GM12878 (cell line): ENCODE measurements at regions not wholly inside any gene's neighbourhood (a gene's known extent, or its start where the extent isn't known, plus 50 kb on each side); places are given as distances from the start of the nearest gene placed in this dataset.

Source experiments
- ATAC-seq: fragments of 200-7000 bp; cut with Tn5 transposase; 3 replicates; pipeline ENCODE4 v1.9.1; 2020; ENCODE audit warnings: mild to moderate bottlenecking, moderate library complexity
- BruUV-seq: library from RNA; stranded (reverse); fragments of 400-500 nt; replicated peaks from 2 replicates; lab custom pipeline; 2021; lab: Mats Ljungman, UMichigan
- CTCF ChIA-PET: fragments of 300-600 bp; sonication (Branson Sonifier 250); formaldehyde crosslinking; extraction: SDS; loops from one replicate; lab custom pipeline; 2021; ENCODE audit warnings: inconsistent platforms; lab: Yijun Ruan, JAX
- POLR2A ChIA-PET: fragments of 350-600 bp; formaldehyde crosslinking; extraction: SDS; loops from one replicate; lab custom pipeline; 2021; ENCODE audit warnings: inconsistent platforms; lab: Charles Lee
- RAD21 ChIA-PET: fragments of 300-600 bp; sonication (Branson Sonifier 250); formaldehyde crosslinking; loops from one replicate; lab custom pipeline; 2023; ENCODE audit warnings: antibody characterized with exemption; ENCODE audit not compliant: unreplicated experiment; lab: Charles Lee
- SMC1A ChIA-PET: fragments of 300-600 bp; sonication (Branson Sonifier 250); formaldehyde crosslinking; loops from one replicate; lab custom pipeline; 2023; ENCODE audit not compliant: unreplicated experiment, uncharacterized antibody; lab: Charles Lee
- DNase-seq: peaks from one replicate; pipeline ENCODE4 v3.0.0-alpha.2; 2011; ENCODE audit warnings: low read depth, low spot score
- FAIRE-seq: peaks from 3 replicates; lab custom pipeline; 2011; peaks lifted over from hg19 to GRCh38; lab: Jason Lieb, UNC
- H2AFZ ChIP-seq: 2 replicates; pipeline ENCODE4 v1.6.0; 2011; ENCODE audit warnings: low read depth, low read length, control low read depth; ENCODE audit not compliant: control insufficient read depth
- H3K27ac ChIP-seq: 2 replicates; pipeline ENCODE4 v1.5.1; 2011; ENCODE audit warnings: control low read depth; ENCODE audit not compliant: control insufficient read depth, insufficient read depth
- H3K27me3 ChIP-seq, 2 experiments: replicated peaks in 1 of 2; 2 replicates each; pipeline versions ENCODE4 v1.6.0 to v1.6.1; 2011; ENCODE audit warnings: low read length in 1 of 2; ENCODE audit not compliant: control insufficient read depth in 2 of 2, insufficient read depth in 2 of 2
- H3K36me3 ChIP-seq, 2 experiments: 2 replicates each; pipeline ENCODE4 v1.5.1; 2011; ENCODE audit warnings: low read length in 1 of 2; ENCODE audit not compliant: control insufficient read depth in 2 of 2, insufficient read depth in 2 of 2
- H3K4me1 ChIP-seq: 2 replicates; pipeline ENCODE4 v1.6.1; 2011; ENCODE audit warnings: mild to moderate bottlenecking, low read length, moderate library complexity, mixed read lengths; ENCODE audit not compliant: control insufficient read depth, insufficient read depth
- H3K4me2 ChIP-seq: 2 replicates; pipeline ENCODE4 v1.6.0; 2011; ENCODE audit warnings: control low read depth; ENCODE audit not compliant: control insufficient read depth, insufficient read depth
- H3K4me3 ChIP-seq: fragments of 200-600 bp; sonication (generic); 2 replicates; pipeline ENCODE4 v1.5.1; 2016
- H3K79me2 ChIP-seq: 2 replicates; pipeline ENCODE4 v1.6.0; 2011; ENCODE audit warnings: low read length; ENCODE audit not compliant: control insufficient read depth, insufficient read depth
- H3K9ac ChIP-seq: 2 replicates; pipeline ENCODE4 v1.8.0; 2011; ENCODE audit warnings: low read length, control low read depth, mixed read lengths; ENCODE audit not compliant: control insufficient read depth, insufficient read depth
- H3K9me3 ChIP-seq: replicated peaks from 3 replicates; pipeline ENCODE4 v1.5.1; 2011; ENCODE audit warnings: mild to moderate bottlenecking, low read length; ENCODE audit not compliant: control insufficient read depth, insufficient read depth
- H4K20me1 ChIP-seq: 2 replicates; pipeline ENCODE4 v1.6.0; 2011; ENCODE audit not compliant: control insufficient read depth, insufficient read depth
- MTA2 ChIP-seq: fragments of 450-650 bp; IDR thresholded peaks from 2 replicates; pipeline ENCODE4 v1.6.1; 2016; ENCODE audit warnings: low read depth, mild to moderate bottlenecking, moderate library complexity
- RAD21 ChIP-seq: IDR thresholded peaks from 2 replicates; pipeline ENCODE4 v1.6.1; 2011; ENCODE audit warnings: mild to moderate bottlenecking, low read depth, low read length, moderate library complexity; ENCODE audit not compliant: insufficient read depth
- SMC3 ChIP-seq: IDR thresholded peaks from 2 replicates; pipeline ENCODE4 v1.6.1; 2011; ENCODE audit warnings: low read length, improper control_type of control experiment, borderline replicate concordance
- YY1 ChIP-seq: IDR thresholded peaks from 2 replicates; pipeline ENCODE4 v1.6.1; 2011; ENCODE audit warnings: low read depth, mild to moderate bottlenecking, low read length
- WGBS: methylation state at CpG from one replicate; pipeline ENCODE4 v1.1.6; 2016; ENCODE audit warnings: low lambda C conversion rate; ENCODE audit not compliant: insufficient replicate concordance, insufficient coverage; ENCODE audit errors: missing lambda C conversion rate; 5-methylcytosine and 5-hydroxymethylcytosine counted together
- in situ Hi-C: fragments of 300-500 bp; cut with MboI; formaldehyde crosslinking; loops from 9 replicates; pipeline ENCODE4 v1.14.3; 2018; ENCODE audit warnings: mixed read lengths
- intact Hi-C: fragments of 100-400 bp; cut with micrococcal nuclease; formaldehyde crosslinking; loops from one replicate; pipeline ENCODE4 v1.14.2; 2022; ENCODE audit not compliant: unreplicated experiment
- TF ChIP-seq, protein P1 (sequence below), 3 experiments: IDR thresholded peaks in 2 of 3; conservative IDR thresholded peaks in 1 of 3; 2 replicates each; pipeline ENCODE4 v1.5.1; 2011; ENCODE audit warnings: low read depth in 3 of 3, low read length in 3 of 3, mild to moderate bottlenecking in 3 of 3, control low read depth in 2 of 3, moderate library complexity in 2 of 3, inconsistent platforms in 1 of 3, mixed read lengths in 1 of 3; ENCODE audit not compliant: control insufficient read depth in 2 of 3, insufficient read depth in 1 of 3; ENCODE audit errors: extremely low read depth in 1 of 3

DNA sequence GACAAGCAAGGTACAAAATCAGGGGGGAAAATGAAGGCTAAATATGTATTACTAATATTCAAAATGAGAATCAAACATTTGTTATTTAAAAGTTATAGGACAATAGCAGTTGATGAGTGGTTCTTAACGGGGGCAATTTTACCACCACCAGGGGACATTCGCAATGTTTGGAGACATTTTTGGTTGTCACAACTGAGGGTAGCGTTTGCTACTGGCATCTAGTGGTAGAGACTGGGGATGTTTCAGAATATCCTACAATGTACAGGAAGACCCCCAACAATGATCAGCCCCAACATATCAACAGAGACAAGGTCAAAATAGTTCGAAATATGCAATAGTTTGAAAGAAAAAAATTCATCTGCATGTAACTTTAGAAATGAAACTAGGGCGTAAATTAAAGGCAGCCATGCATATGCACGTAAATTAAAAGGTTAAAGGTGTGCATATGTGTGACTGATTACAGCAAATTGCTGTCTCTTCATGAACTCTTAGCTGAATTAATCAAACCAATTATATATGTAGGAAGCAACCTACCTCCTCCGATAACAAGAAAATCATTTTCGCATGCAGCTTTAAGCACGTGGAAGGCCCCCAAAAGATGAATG, 61.2 kb upstream of the CUL3 start:
- RAD21 ChIA-PET, result interaction anchor here (0.7 to 6.3 kb wide), 9 partner anchors 30 to 287 kb away, joined by 3 to 32 read pairs (median 3); no protein-coding TSS in a partner anchor
- H3K79me2 ChIP-seq, result no peaks in the 10 kb centered on the region
- H3K9me3 ChIP-seq, result no peaks in the 10 kb centered on the region
- CTCF ChIA-PET, result interaction anchor here (0.6 to 9.2 kb wide), 47 partner anchors 10 to 676 kb away, joined by 3 to 145 read pairs (median 3); no protein-coding TSS in a partner anchor
- no peak overlapping the region for H3K27ac ChIP-seq
- POLR2A ChIA-PET, result no interaction called here
- SMC1A ChIA-PET, result interaction anchor here (0.6 to 4.1 kb wide), 23 partner anchors 8 to 291 kb away, joined by 3 to 20 read pairs (median 4); no protein-coding TSS in a partner anchor
- TF ChIP-seq SMC3, result peak; percentile 82
- peak; percentile 66 for TF ChIP-seq YY1
- TF ChIP-seq RAD21, result peak; percentile 87
- no peak for TF ChIP-seq MTA2
- TF ChIP-seq, protein P1, sequence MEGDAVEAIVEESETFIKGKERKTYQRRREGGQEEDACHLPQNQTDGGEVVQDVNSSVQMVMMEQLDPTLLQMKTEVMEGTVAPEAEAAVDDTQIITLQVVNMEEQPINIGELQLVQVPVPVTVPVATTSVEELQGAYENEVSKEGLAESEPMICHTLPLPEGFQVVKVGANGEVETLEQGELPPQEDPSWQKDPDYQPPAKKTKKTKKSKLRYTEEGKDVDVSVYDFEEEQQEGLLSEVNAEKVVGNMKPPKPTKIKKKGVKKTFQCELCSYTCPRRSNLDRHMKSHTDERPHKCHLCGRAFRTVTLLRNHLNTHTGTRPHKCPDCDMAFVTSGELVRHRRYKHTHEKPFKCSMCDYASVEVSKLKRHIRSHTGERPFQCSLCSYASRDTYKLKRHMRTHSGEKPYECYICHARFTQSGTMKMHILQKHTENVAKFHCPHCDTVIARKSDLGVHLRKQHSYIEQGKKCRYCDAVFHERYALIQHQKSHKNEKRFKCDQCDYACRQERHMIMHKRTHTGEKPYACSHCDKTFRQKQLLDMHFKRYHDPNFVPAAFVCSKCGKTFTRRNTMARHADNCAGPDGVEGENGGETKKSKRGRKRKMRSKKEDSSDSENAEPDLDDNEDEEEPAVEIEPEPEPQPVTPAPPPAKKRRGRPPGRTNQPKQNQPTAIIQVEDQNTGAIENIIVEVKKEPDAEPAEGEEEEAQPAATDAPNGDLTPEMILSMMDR (IDR thresholded peaks at IDR 0.05 in 2 of 3, conservative IDR thresholded peaks at IDR 0.05 in 1 of 3; ENCODE audit: control insufficient read depth in 2 of 3, extremely low read depth in 1 of 3, insufficient read depth in 1 of 3, low read depth in 3 of 3, low read length in 3 of 3), result peak; percentile 70 to 74 (median 74)
- TF ChIP-seq, all 136 proteins: peak for 4
- Histone ChIP-seq H4K20me1 (no peaks in the 10 kb centered on the region), H2AFZ (no peak overlapping the region), H3K4me3 (no peak overlapping the region), H3K9ac (no peak overlapping the region), H3K36me3 (no peaks in the 10 kb centered on the region), H3K27me3 (no peaks in the 10 kb centered on the region), H3K4me2 (no peak overlapping the region), H3K4me1 (no peaks in the 10 kb centered on the region)
- DNase-seq, result no peak
- BruUV-seq, result no TSS peak
- in situ Hi-C loops (loop anchor here (5.0 to 25.0 kb wide), 2 partner anchors 289 to 659 kb away; no protein-coding TSS in a partner anchor), intact Hi-C loops (loop anchor here (1.0 to 10.0 kb wide), 5 partner anchors 59 to 672 kb away; partner anchors contain the start of gene CUL3)
- peak; percentile 49 for FAIRE-seq
- WGBS, result 28% methylated on average over 9 of the region's 9 CpGs
- peak; percentile 88 for ATAC-seq
